NCI-H524 (cell line): ENCODE measurements at regions not wholly inside any gene's neighbourhood (a gene's known extent, or its start where the extent isn't known, plus 50 kb on each side); places are given as distances from the start of the nearest gene placed in this dataset.

Source experiments
- DNase-seq, 2 experiments: peaks; one replicate each; lab custom pipeline; 2025; lab: John Stamatoyannopoulos, UW

DNA sequence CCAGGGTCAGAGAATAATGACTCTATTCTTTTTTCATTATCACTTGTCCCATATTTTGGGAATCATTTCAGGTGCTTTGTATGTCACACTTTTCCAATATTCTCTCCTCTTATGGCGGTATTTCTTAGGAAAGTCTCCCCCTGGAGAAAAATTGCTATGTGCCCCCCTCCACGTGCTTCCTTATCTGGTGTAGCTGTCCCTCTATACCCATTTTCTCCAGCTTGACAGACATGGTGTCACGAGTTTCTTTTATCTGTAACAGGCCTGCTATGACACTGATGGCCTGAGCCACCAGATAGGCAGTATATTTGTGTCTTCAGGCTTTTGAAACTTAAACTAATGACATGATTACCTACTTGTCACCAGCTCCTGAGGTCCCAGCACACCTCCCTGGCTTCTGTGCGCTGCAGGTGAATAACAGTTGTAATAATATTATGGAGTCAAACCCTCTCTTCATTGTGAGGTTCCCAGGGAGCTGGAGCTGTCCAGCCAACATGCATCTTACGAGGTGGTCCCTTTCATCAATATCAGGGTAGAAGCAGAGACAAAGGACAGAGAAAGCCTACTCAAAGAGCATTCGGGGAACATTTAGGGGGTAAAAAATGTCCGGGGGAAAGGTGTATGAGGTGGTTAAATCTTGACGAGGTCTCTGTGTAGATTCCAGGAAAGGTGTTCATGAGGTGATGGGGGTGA, 71.2 kb upstream of the DUSP10 start:
- DNase-seq: no peak

DNA sequence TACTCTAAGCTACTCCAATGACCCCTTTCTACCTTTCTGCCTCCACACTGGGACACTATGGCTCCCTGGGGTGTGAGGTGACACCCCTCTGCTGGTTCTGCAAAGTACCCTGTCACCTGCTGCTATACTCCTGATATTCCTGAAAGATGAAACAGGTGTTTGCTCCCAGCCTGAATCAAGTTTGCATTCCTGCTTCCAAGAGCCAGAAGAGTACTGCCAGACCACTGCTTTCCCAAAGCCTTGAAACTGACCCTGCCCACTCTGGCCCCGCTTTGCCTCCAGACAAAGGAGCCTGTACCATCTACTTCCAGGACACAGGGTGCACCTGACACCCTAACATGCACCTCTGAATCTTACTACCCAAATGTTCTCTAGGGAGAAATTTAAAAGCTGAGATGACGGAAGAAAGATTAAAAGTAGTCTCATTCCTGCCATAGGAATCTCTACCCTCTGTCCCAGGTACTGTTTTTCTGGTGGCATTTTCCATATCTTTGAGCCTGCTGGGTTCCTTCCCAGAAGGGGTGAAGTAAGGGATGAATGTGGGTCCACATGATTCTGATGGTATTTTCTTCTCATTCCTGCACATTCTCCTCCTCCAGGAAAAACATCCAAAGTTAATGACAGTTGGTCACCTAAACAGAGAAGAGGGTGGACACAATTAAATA, 70.3 kb upstream of the DUSP10 start:
- DNase-seq: no peak

DNA sequence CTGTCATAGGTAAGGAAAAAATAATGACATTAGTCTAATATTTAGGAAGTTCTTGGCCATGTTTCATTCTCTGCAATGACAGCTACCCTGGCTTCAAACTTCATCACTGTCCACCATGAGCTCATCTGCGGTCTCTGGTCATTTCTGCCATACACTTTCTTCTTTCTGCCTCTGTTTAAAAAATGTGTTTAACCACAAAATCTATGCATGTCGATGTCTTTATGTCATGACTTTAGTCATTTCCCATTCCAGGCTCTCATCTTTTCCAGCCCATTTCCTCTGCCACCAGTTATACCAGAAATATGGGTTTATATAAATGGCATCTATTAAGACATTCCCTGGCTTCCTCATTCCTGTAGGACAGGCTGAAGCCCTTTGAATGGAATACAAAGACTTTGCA, 68.5 kb upstream of the DUSP10 start:
- no peak for DNase-seq

DNA sequence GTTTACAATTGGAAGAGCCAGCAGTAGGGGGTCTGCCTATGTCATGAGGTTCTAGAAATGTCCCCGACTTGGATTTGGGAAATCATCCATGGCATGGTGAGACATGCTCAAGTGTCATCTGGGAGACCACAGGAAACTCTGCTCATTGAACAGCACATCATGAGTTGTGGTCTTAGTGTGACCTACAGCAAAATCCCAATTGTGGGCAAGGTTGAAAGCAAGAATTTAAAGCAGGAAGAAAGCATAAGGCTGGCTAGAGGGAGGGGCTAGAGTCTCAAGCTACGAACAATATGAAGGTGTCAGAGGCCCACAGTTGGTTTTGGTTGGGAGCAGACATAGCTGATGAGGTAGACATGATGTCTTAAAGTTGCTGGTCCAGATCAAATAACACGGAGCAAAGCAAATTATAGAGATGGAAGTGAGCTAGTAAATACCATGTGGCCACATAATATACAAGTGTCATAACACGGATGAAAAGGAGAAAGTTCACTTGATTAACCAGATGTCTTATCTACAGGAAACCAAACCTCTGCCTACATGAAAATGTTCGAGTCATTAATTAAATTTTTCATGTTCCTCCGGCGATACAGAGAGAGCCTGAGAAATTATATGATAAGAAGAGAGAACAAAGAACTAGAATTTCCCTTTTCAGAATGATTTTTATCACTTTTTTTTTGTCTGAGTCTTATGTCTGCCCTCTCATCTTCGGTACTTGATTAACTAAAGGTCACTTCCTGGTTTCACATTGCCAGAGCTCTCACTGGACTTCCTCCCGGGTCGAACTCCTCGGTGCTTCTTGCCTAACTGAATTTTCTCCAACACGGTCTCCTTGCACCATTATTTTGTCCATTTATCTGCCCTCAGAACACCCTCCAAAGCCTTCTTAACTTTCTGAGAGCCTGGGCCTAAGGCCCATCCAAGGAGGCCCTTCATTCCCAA, 67.5 kb upstream of the DUSP10 start:
- no peak for DNase-seq

DNA sequence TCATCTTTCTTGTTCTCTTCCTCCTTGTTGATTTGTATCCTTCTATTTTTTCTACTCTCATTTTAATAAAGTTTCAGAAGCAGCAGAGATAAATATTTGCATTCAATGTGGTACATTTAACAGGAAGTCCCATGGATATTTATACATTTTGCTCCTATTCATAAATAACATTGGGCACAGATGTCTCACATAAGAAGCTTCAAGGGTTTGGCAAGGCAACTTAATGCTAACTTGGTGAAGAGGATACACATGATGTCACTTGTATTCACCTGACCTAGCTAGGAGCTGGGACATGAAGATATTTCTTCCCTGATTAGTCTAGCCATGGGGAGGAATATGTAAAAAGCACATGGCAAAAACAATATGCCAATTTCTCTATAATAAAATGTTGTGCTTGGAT, 65.1 kb upstream of the DUSP10 start:
- peak in 1 of 2 experiments; percentile 23 for DNase-seq

DNA sequence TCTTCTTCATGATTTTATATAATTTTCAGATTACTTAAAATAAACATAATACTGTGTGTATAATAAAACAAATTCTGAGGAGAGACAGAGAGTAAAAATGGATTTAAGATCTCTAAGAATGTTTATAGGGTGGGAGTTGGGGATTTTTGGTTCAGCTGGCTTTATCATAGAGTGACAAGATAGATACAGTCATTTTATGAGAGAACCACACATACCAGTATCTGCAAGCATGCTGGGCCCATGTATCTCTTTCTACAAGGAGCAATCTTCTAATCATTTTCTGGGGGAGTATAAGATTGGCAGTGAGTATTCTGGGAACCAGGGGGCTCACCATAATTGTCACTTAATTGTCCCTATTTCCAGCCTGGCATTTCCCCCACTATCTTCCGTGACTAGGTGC, 64.3 kb upstream of the DUSP10 start:
- DNase-seq: no peak

DNA sequence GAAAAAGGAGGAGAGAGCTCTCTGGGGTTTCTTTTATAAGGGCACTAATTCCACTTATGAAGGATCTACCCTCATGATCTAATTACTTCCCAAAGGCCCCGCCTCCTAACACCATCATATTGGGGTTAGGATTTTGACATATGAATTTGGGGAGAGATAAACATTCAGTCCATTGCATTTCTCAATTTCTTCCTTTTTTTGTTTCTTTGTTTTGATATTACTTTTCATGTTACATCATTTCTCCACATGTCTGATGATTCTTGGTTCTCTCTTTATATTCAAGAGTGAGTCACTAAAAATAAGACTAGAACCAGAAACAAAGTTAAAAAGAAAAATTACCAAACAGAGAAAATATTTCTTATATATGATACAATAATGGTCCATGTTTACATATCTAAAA, 63.2 kb upstream of the DUSP10 start:
- DNase-seq: no peak

DNA sequence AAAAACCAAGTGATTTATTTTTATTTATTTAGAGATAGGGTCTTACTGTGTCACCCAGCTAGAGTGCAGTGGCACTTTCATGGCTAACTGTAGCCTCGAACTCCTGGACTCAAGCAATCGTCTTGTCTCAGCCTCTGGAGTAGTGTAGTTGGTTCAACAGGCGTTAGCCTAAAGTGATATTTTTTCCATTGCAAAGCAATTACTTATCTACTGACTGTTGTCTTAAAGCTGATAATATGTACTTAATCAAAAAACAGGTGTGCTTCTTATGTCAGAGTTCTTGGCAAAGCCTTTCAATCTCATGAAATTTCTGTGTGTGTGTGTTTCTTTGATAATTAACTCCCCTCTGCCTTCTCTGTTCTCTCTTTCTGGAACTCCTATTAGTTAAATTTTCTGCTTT, 62.4 kb upstream of the DUSP10 start:
- no peak for DNase-seq

DNA sequence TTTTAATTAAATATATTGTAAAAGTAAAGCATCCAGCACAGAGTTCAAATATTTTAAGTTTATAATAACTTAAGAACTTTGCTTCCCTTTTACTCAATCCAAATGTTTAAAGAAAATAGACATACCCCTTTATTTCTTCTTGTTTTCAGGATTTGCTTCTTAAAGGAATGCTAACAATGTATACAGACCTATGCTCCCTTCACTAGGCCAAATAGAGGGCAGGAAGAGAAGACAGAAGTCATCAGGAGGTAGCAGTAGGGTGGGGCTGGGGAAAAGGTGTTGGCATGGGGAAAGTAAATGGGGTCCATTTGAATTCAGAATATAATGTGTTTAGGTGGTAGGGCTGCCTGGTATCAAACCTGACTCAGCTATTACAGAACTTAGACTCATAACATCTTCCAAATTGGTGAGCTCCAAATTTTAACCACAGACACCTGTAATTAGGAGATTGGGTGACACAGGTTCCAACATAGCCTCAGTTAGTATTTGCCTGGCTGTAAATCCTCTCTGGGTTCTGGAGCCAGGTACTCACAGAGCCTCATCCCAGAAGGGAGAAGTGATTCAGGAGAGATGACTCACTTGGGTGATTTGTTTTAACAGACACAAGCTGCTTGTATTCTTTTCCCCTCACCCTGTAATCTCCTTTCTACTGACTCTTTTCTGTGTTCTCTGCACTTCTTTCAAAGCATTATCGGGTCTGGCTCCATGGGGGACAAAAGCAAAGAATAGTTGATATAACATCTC, 60.1 kb upstream of the DUSP10 start:
- DNase-seq: no peak

DNA sequence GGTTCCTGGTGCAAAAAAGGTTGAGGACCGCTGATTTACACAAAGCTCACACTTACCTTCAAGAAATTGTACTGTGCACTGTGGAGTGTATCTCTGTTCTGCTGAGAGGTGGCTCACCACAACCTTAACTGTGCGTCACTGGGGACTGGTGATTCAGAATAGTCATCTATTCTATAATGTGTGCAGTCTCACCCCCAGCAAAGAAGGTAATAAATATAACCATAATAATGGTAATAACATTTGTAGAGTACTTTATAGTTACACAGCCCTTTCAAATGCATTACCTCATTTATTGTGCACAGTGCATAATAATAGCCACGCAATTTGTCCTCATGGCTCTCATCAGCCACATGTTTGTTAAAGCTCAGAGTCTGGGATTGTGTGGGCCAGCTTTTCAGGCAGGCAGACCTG, 59.4 kb upstream of the DUSP10 start:
- DNase-seq: no peak

DNA sequence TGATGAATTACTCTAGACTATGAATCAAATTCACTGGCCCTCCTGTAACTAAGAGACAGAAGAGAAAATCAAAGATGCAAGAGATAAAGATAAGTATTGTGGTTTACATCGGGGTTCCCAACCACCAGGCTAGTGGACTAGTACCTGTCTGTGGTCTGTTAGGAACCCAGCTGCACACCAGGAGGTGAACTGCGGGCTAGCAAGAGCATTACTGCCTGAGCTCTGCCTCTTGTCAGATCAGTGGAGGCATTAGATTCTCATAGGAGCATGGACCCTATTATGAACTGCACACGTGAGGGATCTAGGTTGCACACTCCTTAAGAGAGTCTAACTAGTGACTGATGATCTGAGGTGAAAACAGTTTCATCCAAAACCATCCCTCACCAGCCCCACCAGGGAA, 58.9 kb upstream of the DUSP10 start:
- DNase-seq: no peak

DNA sequence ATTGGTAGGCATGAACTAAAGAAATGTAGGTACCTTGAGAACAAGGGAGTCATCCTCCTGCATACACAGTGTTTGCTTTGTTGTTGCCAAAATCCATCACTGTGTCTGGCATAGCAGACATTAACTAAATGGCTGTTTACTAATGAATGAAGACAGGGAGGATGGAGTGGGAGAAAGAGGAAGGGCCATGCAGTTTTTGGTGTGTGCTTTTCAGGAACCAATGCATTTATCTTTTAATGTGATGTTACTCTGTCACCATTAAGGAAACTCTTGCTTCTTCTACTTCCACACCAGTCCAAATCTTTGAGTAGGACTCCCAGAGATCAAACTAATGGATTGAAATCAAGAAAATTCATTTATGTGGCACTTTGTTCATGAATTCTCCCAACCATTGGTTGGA, 55.6 kb upstream of the DUSP10 start:
- no peak for DNase-seq

DNA sequence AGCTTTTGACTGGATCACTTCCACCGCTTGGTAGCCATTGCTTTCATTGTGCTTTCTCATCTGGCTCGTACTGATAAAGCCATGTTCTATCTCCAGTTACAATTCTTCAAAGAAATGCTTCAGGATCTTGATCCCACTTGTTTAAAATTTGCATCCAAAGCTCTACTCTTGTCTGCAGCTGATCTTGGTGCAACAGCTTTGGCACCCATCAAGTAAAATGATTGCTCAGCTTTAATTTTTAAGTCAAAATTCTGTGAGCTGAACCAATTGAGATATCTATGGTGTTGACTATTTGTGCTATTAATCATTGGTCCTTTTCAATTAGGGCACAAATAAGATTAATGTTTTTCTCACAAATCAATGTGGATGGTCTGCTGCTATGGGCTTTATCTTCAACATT, 54.8 kb upstream of the DUSP10 start:
- DNase-seq: no peak

DNA sequence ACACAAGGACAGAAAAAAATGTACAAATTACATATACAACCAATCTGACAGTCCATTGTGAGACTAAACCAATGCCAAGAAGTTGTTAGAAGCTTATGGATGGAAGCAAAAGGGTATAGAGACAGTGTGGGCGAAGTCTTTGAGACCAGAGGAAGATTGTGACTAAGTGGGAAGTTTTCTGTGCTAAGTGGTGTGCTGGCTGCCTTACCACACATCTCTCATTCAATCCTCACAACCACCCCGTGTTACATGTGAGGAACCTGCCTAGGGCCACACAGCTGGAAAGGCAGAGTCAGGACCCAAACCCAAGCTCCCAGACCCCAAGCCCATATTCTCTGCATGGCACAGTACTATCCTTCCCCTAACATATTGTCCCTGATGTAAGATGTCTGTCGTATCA, 53.5 kb upstream of the DUSP10 start:
- DNase-seq: no peak

DNA sequence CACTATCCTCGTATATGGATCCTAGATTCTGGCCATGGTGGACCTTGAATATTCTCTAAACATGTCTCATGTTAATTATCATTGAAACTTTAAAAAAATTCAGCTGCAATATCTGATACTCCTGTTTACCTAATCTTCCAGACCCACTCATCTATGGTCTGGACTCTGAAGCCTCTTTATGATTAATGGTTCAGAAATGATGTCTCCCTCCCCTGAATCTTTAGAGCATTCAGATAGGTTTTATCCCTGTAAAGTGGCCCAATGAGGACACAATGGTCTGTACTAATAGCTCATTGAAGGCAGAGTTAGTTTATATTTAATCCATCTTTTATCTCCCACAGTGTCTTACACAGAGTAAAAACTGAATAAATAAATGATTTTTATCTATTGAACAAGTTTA, 53.0 kb upstream of the DUSP10 start:
- DNase-seq: no peak

DNA sequence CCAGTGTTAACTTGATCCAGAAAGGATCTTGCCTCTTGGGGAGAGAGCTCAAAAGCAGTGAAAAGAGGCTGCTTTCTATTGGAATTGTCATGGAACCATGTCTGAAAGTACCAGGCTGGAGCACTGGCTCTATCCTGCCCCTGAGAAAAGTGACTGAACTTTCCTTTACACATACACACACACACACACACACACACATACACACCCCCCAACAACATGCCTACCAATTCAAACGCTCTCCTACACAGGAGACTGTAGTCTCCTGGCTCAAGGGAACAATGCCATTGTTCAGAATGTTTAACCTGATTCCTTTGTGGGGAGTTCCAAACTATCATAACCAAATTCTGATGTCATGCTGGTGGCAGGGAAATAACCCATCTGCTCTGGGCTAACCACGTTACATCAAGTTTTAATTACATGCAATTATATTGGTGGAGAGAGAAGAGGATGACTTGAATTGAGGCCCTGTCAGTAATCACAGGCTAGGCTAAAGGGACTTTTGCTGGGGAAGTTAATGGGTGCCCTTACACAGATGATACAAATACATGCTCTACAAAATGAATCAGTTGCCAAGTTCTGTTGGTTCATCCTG, 52.3 kb upstream of the DUSP10 start:
- DNase-seq: no peak

DNA sequence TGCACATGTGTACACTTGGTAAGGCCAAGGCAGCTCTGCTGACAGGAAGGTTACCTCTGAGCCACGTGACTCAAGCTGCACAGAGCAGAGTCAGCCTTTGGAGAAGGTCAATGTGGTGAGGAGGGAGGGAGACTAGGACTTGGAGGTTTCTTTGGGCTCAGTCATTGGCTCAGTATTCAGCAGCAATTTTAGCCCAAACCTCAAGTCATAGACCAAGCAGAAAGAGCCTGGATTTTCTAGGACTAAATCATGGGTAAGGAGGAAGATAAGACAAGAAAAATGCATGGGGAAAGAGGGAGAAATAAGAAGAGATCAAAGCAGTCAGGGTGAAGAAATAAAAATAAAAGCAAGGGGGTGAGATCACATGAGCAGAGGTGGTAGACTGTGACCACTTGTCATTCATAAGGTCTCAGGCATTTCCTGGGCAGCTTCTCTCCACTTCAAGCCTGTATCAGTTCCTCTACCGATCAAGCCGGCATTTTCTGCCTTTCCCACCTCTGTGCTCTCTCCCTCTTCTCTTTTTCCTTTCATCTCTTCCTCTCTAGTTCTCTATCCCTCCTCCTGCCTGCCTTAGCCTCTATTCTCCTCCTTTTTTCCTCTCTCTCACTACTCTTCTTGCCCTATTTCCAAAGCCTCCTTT, 51.7 kb upstream of the DUSP10 start:
- no peak for DNase-seq

DNA sequence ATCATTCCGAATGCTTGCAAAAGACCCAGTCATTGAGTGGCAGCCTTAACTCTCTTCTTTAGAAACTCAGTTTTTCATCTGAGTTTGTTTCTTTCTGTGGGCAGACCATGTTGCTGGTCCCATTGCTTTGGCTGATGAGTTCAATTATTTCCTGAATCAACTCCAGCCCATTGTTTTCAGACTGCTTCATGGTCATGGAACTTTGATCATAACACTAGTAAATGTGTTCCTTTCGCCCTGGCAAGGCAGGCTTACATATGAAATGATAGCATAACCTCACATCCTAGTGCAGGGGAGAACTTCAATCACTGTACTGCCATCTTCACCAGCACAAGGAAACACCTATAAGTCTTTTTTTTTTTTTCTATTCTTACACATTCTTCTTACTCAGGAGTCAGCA, 50.0 kb upstream of the DUSP10 start:
- no peak for DNase-seq
